Right ventricle myocardium inferior (tissue), 1 donor: ENCODE measurements at regions not wholly inside any gene's neighbourhood (a gene's known extent, or its start where the extent isn't known, plus 50 kb on each side); places are given as distances from the start of the nearest gene placed in this dataset.
A peak's percentile ranks its signal among the peaks of the same experiment; 100 is the strongest.

Source experiments
- ATAC-seq: fragments of 200-7000 bp; cut with Tn5 transposase; one replicate; pipeline ENCODE4 v1.9.1; 2020; ENCODE audit warnings: mild to moderate bottlenecking, moderate library complexity
- DNase-seq: peaks from one replicate; pipeline ENCODE4 v3.0.0; 2021; ENCODE audit errors: missing footprints
- intact Hi-C: fragments of 100-400 bp; cut with DNase I; formaldehyde crosslinking; loops from one replicate; pipeline ENCODE4 v1.11.0; 2022
- donor health status: DM: no; HTN: yes; CAD: no; lungs with severe emphysema.

DNA sequence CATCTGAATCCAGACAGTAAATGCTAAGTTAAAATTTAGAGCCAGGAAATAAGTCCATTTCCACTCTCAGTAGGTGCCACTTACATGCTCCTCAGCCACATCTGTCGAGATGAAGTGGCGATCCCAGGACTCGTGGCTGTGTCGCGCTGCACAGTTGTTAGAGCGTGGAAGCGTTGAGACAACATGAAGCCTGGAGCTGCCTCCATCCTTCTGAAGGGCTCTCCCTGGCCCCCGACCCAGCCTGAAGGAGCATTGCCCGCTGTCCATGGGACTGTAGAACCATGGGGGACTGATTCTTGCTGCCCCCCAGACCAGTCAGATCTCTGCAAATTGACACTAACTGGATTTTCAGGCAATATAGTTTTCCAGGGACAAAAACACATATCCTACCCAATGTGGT lies 58.9 kb downstream of the IRX1 start:
- intact Hi-C loops, result no loop called here
- no peak for ATAC-seq
- DNase-seq, result no peak

DNA sequence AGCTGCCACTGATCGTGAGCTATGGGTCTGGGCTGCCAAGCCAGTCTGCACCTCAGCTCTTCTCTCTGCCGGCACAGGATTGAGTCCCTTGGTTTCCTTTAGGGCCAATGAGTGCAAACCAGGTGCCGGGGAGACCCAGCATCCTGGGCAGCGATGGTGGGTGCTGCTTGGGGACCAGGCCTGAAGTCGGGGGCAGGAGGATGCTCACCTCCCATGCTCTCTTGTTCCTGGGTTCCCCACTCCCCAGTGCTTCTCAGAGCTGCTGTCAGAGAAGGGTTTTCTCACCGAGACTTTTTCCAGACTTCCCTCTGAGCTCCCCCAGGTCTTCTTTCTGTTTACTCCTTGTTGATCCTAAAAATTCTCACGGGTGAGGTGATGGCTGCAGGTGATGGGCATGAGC lies 61.2 kb downstream of the IRX1 start:
- intact Hi-C loops, result no loop called here
- ATAC-seq, result no peak

DNA sequence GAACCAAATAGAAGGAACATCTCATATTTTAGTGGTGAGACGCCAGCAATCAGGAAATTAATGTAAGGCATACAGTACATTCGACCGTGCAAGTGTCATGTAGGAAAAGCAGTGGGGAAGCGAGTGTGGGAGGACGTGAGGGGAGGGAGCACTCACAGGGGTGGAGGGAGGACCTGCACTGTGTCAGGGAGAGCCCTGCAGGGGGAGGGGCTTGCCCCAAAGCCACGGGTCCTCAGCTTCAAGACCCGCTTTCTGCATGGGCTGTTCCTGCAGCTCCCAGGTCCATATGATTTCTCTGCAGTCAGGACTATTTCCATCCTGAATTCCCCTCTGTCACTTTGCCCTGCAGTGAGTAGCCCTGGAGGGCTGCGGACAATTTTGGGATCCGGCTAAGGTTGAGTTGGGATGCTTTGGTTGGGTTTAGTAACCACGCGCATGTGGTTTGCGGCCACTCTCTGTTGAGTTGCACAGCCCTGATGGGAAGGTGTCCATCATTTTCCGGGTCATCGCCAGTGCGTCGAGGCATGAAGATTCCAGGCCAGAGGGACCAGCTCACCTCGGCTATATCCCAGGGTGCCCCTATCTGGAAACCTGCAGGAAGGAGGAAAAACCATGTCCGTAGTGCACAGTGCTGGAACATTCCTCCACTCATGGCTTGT lies 61.9 kb downstream of the IRX1 start:
- intact Hi-C loops, result no loop called here
- no peak for DNase-seq
- ATAC-seq, result no peak

More for the DNA sequence above, 61.2 kb downstream of the IRX1 start:
- DNase-seq, result no peak

DNA sequence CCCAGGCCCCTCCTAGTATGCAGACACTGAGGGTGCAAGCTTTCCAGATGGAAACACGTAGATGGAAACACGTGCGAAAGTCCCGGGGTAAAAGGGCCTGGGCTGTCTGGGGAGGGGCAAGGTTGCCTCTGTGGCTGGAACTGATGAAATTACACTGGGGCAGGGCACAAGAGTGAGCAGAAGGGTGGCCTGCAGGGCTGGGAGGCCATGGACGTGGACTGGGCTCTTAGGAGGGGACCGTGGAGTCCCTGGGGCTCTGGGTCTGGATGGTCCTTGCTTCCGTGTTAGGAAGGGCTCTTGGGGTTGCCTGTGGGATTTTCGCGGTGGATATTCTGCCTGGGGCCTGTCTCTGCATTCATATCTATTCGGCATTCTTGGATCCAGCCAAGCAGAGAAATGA lies 63.3 kb downstream of the IRX1 start:
- DNase-seq (no peak), ATAC-seq (no peak)
- intact Hi-C loops, result no loop called here

DNA sequence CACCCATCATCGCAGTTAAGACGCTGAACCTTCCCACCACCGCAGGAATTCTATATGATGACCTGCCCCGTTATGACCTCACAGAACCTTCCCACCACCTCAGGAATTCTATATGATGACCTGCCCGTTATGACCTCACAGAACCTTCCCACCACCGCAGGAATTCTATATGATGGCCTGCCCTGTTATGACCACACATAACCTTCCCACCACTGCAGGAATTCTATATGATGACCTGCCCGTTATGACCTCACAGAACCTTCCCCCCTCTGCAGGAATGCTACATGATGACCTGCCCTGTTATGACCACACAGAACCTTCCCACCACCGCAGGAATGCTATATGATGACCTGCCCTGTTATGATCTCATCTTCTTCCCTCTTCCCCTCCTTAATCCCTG lies 64.3 kb downstream of the IRX1 start:
- intact Hi-C loops, result no loop called here
- ATAC-seq, result peak; percentile 44

DNA sequence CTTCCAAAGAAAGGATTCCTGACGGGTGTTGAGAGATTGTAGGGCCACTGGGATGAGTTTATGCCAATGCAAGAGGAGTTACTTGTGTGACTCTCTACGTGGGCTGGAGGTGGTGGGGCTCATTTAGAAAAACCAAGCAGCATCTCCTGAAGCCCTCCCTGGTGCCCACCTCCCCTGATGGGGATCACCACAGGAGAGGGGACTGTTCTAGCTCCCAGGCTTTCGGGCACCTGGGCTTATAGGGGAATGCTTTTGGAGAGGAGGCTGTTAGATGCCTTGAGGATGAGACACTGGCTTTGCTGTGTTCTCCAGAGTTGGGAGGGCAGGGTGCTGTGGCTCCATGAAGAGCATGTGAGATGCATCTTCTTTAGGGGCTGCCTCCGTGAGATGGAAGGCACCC lies 65.0 kb downstream of the IRX1 start:
- DNase-seq (no peak), ATAC-seq (no peak)
- intact Hi-C loops, result no loop called here

More for the DNA sequence above, 64.3 kb downstream of the IRX1 start:
- no peak for DNase-seq

DNA sequence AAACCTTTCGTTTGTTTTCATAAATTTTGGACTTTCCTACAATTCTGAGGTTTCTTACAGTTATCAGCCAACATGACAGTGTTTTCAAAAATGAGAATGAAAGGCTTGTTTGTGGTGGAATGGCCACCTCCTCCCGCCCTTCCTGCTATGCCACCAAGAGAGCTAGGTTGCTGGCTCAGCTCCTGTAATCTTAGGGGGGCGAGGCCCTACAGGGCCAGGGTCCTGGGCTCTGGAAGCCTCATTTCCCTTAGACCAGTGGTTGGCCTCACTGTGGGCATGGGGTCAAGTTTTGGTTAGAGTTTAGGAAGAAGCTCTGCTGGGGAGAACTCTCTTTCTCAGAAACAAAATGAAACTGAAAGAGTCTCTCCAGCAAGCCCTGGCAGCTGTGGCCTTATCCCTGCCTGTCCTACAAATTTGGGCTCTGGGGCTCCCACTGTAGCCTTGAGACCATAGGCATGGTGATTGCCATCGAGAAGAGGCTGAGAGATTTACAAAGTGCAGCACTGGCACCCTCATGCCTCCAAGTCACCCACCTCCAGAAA lies 66.2 kb downstream of the IRX1 start:
- DNase-seq, result no peak
- no peak for ATAC-seq
- intact Hi-C loops, result no loop called here

DNA sequence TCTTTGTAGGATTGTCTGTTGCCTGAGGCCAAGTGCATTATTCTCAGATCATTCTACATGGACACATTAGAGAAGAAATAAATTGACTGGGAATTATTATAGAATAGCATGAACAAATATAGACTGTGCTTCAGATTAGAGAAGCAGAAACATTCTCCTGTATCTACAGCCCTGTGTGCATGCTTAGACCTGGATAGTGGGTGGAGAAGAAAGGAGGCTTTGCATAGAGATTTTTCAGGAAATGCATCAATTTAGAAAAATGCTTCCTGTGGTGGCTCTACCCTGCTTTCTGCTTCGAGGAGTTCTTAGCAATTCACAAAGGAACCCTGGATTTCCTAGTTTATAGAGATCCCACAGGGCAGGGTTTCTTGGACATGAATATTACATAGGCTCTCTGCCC lies 66.7 kb downstream of the IRX1 start:
- DNase-seq (no peak), ATAC-seq (no peak)
- intact Hi-C loops, result no loop called here

DNA sequence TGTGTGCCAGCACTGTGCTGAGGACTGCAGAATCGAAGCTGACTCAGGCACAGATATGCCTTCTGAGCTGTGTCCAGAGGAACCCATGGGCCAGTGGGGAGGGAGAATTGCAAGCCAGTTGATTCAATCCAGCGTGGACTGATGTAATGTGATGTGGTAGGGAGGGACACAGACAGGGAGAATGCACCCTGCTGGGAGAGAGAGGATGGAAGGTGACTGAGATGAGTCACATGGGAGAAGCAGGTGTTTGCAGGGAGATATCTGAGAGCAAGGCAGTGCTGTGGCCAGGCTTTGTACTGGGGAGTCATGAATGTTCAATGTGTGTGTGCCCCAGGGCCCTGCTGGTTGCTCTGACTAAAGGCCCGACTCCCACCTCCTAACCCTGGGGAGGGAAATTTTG lies 75.7 kb downstream of the IRX1 start:
- intact Hi-C loops, result no loop called here

DNA sequence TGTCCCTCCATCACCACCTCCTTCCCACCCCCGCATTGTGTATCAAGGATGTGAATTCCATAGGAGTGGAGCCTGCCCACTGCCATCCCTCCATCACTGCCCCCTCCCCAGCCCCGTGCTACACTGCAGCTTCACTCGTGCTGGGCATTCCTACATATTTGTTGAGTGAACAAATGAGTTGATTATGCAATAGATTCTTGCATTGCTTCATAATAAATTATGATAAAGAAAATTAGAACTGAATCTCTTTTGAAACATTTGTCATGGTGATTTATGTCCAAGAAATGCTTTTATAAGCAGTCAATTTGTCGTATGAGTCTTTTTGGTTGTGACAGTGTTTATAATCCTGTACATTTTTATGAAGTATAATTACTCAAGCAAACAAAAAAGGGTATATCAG lies 83.2 kb downstream of the IRX1 start:
- intact Hi-C loops, result no loop called here
- no peak for ATAC-seq
- DNase-seq, result no peak

More for the DNA sequence above, 75.7 kb downstream of the IRX1 start:
- ATAC-seq (no peak), DNase-seq (no peak)

DNA sequence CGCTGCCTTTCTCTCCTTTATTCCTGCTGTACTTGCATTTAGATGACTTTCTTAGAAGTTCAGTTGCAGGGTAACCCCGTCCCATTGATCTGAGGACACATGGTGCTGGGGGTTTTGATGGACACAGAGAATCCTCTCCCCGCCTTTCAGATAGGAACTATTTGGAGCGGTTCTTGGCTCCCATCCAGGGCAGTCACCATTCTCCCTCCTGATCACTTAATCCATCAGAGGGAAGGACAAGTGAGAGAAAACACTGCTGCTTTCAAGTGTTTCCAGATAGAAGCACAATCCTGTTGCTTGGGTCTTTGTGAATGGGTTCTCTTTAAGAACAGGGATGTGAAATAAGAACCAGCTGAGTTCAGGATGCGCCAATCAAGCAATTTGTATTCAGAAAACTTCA lies 85.2 kb downstream of the IRX1 start:
- DNase-seq, result no peak
- no peak for ATAC-seq
- intact Hi-C loops, result no loop called here

DNA sequence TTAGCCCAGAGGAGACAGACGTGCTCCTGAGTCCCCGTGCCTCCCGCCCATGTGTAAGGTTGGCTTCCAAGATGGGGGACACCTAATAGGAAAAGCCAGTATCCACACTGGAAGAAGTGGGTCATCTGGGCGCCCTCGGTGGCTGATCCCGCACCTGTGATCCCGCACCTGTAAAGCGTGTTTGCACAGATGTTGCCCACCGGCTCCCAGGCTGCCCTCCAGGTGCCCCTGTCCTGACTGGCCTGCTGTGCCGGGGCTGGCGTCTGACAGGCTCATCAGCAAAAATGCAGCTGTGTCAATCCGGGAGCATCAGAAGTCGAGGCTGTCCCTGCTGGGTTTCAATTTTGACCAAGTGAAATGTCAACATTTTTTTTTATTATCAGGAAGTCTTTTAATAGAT lies 88.5 kb downstream of the IRX1 start:
- intact Hi-C loops, result no loop called here
- DNase-seq (no peak), ATAC-seq (no peak)

DNA sequence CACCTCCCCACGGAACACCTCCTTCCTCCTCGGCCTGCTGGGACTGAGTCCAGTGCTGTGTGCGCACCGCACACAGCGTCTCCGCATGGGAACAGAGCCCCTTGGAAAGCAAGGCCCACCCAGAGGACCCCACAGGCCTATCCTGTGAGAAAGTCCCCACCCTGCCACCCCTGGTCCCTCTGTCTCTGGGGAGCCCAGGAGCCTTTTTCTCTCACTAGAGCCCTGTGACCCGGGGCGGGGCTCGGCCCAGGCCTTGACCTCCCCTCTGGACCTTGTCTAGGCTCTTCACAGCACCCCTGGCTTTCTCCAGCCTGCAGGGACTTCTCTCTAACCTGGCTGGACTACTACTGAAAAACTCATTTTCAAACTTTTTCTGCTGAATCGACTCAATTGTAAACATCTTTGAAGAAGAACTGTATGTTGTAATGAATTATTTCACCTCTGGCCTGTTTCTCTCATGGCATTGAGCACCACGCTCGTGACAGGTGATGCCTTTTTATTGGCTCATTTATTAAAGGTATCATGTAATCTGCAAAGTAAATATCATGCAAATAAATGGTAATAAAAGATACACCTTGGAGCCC lies 89.2 kb downstream of the IRX1 start:
- ATAC-seq (no peak), DNase-seq (no peak)
- intact Hi-C loops, result no loop called here

DNA sequence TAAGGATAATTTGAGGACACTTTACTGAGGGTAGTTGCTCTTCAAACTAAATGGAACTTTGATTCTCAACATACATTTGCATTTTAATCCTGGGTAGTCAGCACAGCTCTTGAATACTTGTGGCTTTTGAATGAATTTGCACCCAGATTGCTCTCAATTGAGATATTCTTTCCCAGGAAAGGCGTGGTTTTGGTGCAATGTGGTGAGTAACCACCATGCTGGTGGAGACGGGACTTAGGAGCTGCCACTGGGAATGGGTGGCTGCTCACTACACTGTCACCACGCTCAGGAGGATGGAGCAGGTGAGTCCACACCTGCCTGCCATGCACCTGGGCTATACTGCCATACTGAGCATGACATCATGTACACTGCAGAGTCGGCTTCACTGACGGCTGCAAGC lies 99.2 kb downstream of the IRX1 start:
- ATAC-seq (no peak), DNase-seq (no peak)
- intact Hi-C loops, result no loop called here

DNA sequence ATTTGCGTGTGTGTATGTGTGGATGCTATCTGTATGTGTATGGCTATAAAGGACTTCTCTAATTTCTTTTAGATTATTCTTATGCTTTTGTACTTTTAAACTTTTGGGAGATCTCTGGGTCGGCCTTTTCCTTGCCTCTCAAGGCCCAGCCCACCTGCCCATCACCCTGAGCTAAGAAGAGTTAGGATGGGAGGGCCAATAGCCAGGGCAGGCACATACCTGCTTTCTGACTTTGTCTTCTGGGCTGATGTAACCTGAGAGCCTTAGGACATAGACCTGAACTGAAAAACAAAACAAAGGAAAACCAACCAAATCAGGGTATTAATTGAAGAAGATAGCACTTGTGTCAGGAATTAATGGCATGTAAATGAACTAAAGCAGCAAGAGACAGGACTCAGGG lies 100.2 kb downstream of the IRX1 start:
- no peak for DNase-seq
- intact Hi-C loops, result no loop called here
- no peak for ATAC-seq

DNA sequence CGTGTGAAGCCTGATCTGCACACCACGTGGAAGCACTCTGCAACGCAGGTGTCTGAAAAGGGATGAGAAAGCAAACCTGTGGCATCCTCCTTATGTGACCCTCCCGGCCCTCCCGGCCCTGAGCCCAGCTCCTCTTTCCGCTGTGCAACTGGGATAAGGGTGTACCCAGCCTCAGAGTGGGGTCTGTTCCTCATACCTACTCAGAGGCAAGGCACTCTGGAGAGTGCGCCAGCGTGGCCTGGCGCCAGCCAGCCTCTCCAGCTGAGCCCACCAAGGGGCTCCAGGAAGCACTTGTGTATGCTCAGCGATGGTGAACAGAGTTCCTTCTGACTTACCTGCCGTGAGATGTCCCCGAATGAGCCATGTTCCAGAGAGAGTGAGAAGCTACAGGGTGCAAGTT lies 102.8 kb downstream of the IRX1 start:
- no peak for DNase-seq
- intact Hi-C loops, result no loop called here
- ATAC-seq, result no peak

DNA sequence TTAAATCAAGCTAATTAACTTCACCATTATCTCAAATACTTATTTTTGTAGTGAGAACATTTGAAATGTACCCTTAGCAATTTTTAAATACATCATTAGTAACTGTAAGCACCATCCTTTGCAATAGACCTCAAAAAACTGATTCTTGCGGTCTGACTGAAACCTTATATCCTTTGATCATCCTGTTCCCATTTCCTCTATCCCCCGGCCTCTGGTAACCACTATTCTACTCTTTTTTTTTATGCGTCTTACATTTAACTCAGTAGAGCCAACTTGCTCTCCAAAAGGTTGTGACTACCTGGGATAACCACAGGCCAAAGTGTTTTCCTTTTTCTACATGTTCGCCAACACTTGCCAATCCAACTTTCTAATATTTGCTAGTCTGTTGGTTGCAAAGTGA lies 106.1 kb downstream of the IRX1 start:
- no peak for DNase-seq
- intact Hi-C loops, result no loop called here
- no peak for ATAC-seq

DNA sequence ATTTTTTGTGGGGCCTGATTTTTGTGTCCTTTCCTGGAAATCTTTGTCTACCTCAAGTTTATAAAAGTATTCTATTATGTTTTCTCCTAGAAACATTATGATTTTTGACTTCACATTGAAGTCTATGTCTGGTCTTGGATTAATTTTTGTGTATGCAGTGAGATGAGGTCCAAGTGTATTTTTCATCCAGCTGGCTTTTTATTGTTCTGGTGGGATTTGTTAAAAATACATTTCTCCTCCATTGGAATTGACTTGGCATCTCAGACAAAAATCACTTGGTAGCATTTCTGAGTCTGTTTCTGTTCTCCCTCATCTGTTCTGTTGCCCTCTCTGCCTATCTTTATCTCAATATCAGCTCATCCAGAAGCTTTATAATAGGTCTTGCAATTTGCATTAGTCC lies 109.0 kb downstream of the IRX1 start:
- intact Hi-C loops, result no loop called here
- ATAC-seq, result no peak
- no peak for DNase-seq

DNA sequence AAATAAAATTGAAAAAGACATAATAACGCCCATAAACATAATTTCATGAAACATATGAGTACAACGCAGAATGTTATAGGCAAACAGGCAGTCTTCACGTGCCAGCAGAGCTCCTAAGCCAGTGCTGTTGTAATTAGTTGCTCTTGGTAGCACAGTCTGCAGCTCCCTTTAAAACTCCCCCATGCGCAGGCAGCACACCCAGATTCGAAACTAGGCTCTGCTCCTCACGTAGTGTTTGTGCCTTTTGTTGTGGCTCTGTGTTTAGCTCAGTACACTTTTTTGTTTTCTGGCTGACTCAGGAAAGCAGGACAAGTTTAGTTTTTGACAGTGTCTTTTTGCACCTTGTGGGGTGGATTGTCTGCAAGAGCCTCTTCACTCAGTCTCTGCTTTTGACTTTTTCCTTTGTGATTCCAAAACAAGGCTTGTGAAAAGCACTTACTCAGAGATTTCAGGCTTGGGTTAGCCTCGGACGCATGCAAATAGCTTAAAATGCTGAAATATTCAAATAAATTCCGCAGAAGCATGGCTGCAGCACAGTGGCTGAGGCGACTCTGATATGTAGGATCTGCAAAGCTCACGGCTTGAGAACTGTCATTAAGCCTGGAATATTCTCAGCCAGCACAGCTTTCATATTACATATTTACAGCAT lies 113.6 kb downstream of the IRX1 start:
- intact Hi-C loops, result no loop called here
- DNase-seq (no peak), ATAC-seq (no peak)

DNA sequence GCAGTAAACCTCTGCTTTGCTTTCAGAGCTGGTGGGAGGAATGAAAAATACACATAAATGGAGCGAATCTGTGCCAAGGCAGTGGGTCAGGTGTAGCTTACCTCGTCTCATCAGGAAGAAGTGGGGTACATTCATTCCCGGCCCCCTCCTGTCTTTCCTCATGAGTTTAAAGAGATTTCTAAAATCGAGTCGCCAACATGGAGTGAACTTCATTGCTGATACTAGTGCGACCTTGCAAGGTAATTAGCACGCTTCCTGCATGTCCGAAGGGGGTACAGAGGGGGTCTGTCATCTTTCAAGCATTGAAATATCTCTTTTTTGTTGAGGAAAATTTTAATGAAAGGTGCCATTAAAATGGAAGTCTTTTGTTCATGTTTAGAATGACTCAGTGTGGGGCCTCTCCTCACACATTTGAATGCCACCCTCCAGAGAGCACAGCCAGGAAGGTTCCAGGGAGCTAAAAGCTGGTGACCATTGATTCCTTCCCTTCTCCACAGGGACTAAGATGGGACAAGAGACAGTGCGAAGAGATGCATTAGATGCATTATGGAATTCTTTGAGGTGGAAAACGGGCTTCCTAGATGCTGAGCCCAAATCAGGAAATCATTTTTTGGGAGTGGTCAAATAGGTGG lies 114.2 kb downstream of the IRX1 start:
- ATAC-seq (no peak), DNase-seq (no peak)
- intact Hi-C loops, result no loop called here
